ENCODE measurements at regions not wholly inside any gene's neighbourhood (a gene's known extent, or its start where the extent isn't known, plus 50 kb on each side); places are given as distances from the start of the nearest gene placed in this dataset.

GRCh38 chr10:44821290-44821689, 89.8 kb upstream of the TMEM72 start:
- no peak for ATAC-seq (ENCODE audit: low read depth)
- no peaks in the 10 kb centered on the region for H3K27me3 Mint-ChIP-seq
- Histone ChIP-seq H3K4me1 (ENCODE audit: control insufficient read depth in 2 of 2, insufficient read depth in 2 of 2, low read length in 2 of 2) (no peaks in the 10 kb centered on the region), H3K27ac (ENCODE audit: low read length in 2 of 2) (no peak overlapping the region), H3K9me3 (ENCODE audit: control extremely low read depth in 1 of 3, control insufficient read depth in 2 of 3, insufficient read depth in 1 of 3, low read length in 2 of 3) (no peaks in the 10 kb centered on the region), H3K9ac (ENCODE audit: low read length) (no peak overlapping the region), H2AFZ (ENCODE audit: insufficient read depth, low read depth, low read length, poor library complexity, severe bottlenecking) (no peak overlapping the region), H3K79me2 (ENCODE audit: control insufficient read depth, insufficient read depth, low read length) (no peaks in the 10 kb centered on the region), H3K36me3 (replicated peaks in 1 of 2; ENCODE audit: control extremely low read depth in 1 of 2, control insufficient read depth in 1 of 2, extremely low read depth in 1 of 2, insufficient read depth in 2 of 2, low read length in 1 of 2) (no peaks in the 10 kb centered on the region), H4K20me1 (ENCODE audit: control insufficient read depth, insufficient read depth, low read length, poor library complexity, severe bottlenecking) (no peaks in the 10 kb centered on the region), H3K4me3 (ENCODE audit: control extremely low read depth in 1 of 5, extremely low read depth in 1 of 5, insufficient read depth in 1 of 5, low read depth in 2 of 5, low read length in 4 of 5) (no peak overlapping the region), H3K27me3 (replicated peaks in 1 of 4; ENCODE audit: control extremely low read depth in 1 of 4, control insufficient read depth in 3 of 4, insufficient read depth in 4 of 4, low read length in 3 of 4) (no peaks in the 10 kb centered on the region), H3K4me2 (replicated peaks; ENCODE audit: low read depth, low read length, poor library complexity, severe bottlenecking) (no peak overlapping the region)
- no peak overlapping the region for H3K4me3 Mint-ChIP-seq
- no peaks in the 10 kb centered on the region for H3K4me1 Mint-ChIP-seq
- CTCF ChIA-PET = no interaction called here
- POLR2A ChIA-PET = no interaction called here
- WGBS (ENCODE audit: insufficient coverage) = 93% methylated on average over 7 of the region's 8 CpGs
- H3K9me3 Mint-ChIP-seq (ENCODE audit: insufficient read depth) = no peaks in the 10 kb centered on the region
- TF ChIP-seq EZH2 (IDR thresholded peaks at IDR 0.05; ENCODE audit: borderline replicate concordance, insufficient read depth, low read depth, low read length, poor library complexity, severe bottlenecking) = no peak
- no peak for TF ChIP-seq CTCF (IDR thresholded peaks at IDR 0.05)
- no peak for DNase-seq
- H3K27ac Mint-ChIP-seq = no peak overlapping the region
- intact Hi-C loops (cut with micrococcal nuclease) = no loop called here

DNA sequence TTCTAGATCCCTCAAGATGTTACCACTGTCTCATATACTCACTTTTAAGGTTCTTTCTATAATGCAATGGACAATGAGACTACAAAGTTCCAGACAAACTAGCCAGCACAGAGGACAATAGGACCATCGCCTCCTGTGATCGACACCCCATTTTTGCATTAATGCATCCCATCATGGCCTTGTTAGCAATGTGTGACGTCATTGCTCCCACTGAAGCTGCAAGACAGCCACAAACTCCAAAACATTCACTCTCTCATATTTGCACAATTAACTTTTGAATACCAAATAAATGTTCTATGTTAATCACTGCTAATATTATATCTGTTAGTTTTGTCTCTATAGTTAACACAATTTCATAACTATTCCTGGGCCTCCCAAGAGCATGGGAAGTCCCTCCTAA, 88.8 kb upstream of the TMEM72 start:
- Mint-ChIP-seq H3K27me3 (peaks cover 3% of the 10 kb centered on the region), H3K4me3 (no peak overlapping the region), H3K27ac (no peak overlapping the region), H3K4me1 (no peaks in the 10 kb centered on the region), H3K9me3 (ENCODE audit: insufficient read depth) (no peaks in the 10 kb centered on the region)
- Histone ChIP-seq H3K36me3 (replicated peaks in 1 of 2; ENCODE audit: control extremely low read depth in 1 of 2, control insufficient read depth in 1 of 2, extremely low read depth in 1 of 2, insufficient read depth in 2 of 2, low read length in 1 of 2) (no peaks in the 10 kb centered on the region), H3K4me1 (ENCODE audit: control insufficient read depth in 2 of 2, insufficient read depth in 2 of 2, low read length in 2 of 2) (no peaks in the 10 kb centered on the region), H3K4me2 (replicated peaks; ENCODE audit: low read depth, low read length, poor library complexity, severe bottlenecking) (no peak overlapping the region), H2AFZ (ENCODE audit: insufficient read depth, low read depth, low read length, poor library complexity, severe bottlenecking) (no peak overlapping the region), H3K27ac (ENCODE audit: low read length in 2 of 2) (no peak overlapping the region), H3K9ac (ENCODE audit: low read length) (no peak overlapping the region), H3K79me2 (ENCODE audit: control insufficient read depth, insufficient read depth, low read length) (no peaks in the 10 kb centered on the region), H3K9me3 (ENCODE audit: control extremely low read depth in 1 of 3, control insufficient read depth in 2 of 3, insufficient read depth in 1 of 3, low read length in 2 of 3) (no peaks in the 10 kb centered on the region), H3K27me3 (replicated peaks in 1 of 4; ENCODE audit: control extremely low read depth in 1 of 4, control insufficient read depth in 3 of 4, insufficient read depth in 4 of 4, low read length in 3 of 4) (no peaks in the 10 kb centered on the region), H3K4me3 (ENCODE audit: control extremely low read depth in 1 of 5, extremely low read depth in 1 of 5, insufficient read depth in 1 of 5, low read depth in 2 of 5, low read length in 4 of 5) (no peak overlapping the region), H4K20me1 (ENCODE audit: control insufficient read depth, insufficient read depth, low read length, poor library complexity, severe bottlenecking) (no peaks in the 10 kb centered on the region)
- intact Hi-C loops (cut with micrococcal nuclease) = no loop called here
- ATAC-seq (ENCODE audit: low read depth) (no peak), DNase-seq (no peak)
- no peak for TF ChIP-seq EZH2 (IDR thresholded peaks at IDR 0.05; ENCODE audit: borderline replicate concordance, insufficient read depth, low read depth, low read length, poor library complexity, severe bottlenecking)
- no peak for TF ChIP-seq CTCF (IDR thresholded peaks at IDR 0.05)
- POLR2A ChIA-PET = no interaction called here
- CTCF ChIA-PET = no interaction called here
- 96% methylated on average over 2 of the region's 3 CpGs for WGBS (ENCODE audit: insufficient coverage)

Data from B cell (primary cell).